Naive thymus-derived CD8-positive, alpha-beta T cell (primary cell): ENCODE measurements at regions not wholly inside any gene's neighbourhood (a gene's known extent, or its start where the extent isn't known, plus 50 kb on each side); places are given as distances from the start of the nearest gene placed in this dataset.
"Not testable (repeated sequence)": the region's sequence is repeated elsewhere in the genome, so short reads cannot be mapped to it uniquely, and the experiment has no call there.

Experiments used
- ATAC-seq, 2 donors: fragments of 150-1000 bp; cut with Tn5 transposase in 1 of 2; sonication (Bioruptor Pico), chemical (Tn5 transposase) in 1 of 2; 1 replicate in 1 of 2; 2 replicates in 1 of 2; pipeline ENCODE4 v1.10.0; 2021; ENCODE audit warnings: mild to moderate bottlenecking in 2 of 2, moderate library complexity in 2 of 2
- POLR2A ChIA-PET: fragments of 350-600 bp; sonication (Branson Sonifier 250); formaldehyde crosslinking; loops from one replicate; lab custom pipeline; 2021; ENCODE audit warnings: antibody characterized with exemption; lab: Charles Lee
- DNase-seq, 10 donors: peaks; one replicate each; pipeline versions ENCODE4 v3.0.0 to v3.0.0-alpha.2; 2020 to 2022
- H3K27ac Mint-ChIP-seq, 10 donors: one replicate each; pipeline ENCODE4 v1.8.0; 2020 to 2022; ENCODE audit warnings: mild to moderate bottlenecking in 10 of 10, mixed read lengths in 10 of 10, moderate library complexity in 4 of 10, inconsistent platforms in 1 of 10
- H3K27me3 Mint-ChIP-seq, 5 donors: one replicate each; pipeline ENCODE4 v1.8.0; 2021 to 2022; ENCODE audit warnings: mixed read lengths in 5 of 5
- H3K36me3 Mint-ChIP-seq, 3 donors: one replicate each; pipeline ENCODE4 v1.8.0; 2020 to 2022; ENCODE audit warnings: mixed read lengths in 3 of 3, mild to moderate bottlenecking in 2 of 3, inconsistent platforms in 1 of 3
- H3K4me1 Mint-ChIP-seq, 4 donors: one replicate each; pipeline ENCODE4 v1.8.0; 2021 to 2022; ENCODE audit warnings: mixed read lengths in 4 of 4
- H3K4me3 Mint-ChIP-seq, 10 donors: one replicate each; pipeline ENCODE4 v1.8.0; 2020 to 2022; ENCODE audit warnings: mild to moderate bottlenecking in 10 of 10, mixed read lengths in 10 of 10, moderate library complexity in 6 of 10, inconsistent platforms in 1 of 10
- H3K9me3 Mint-ChIP-seq, 9 donors: one replicate each; pipeline ENCODE4 v1.8.0; 2020 to 2022; ENCODE audit warnings: mixed read lengths in 9 of 9, mild to moderate bottlenecking in 3 of 9, inconsistent platforms in 1 of 9, moderate library complexity in 1 of 9

GRCh38 chrX:14344172-14344940, 185.0 kb upstream of the GLRA2 start:
- POLR2A ChIA-PET: no interaction called here
- Mint-ChIP-seq H3K4me3 (no peak overlapping the region), H3K9me3 (peaks cover 0 to 24% (median 5%) of the 10 kb centered on the region in 9 donors), H3K4me1 (no peaks in the 10 kb centered on the region), H3K27me3 (peaks cover 0 to 4% (median 0%) of the 10 kb centered on the region in 5 donors), H3K36me3 (no peaks in the 10 kb centered on the region), H3K27ac (no peak overlapping the region)
- ATAC-seq: no peak
- DNase-seq: no peak

GRCh38 chrX:14309431-14309830, 219.9 kb upstream of the GLRA2 start:
- ATAC-seq: no peak
- POLR2A ChIA-PET: no interaction called here
- Mint-ChIP-seq H3K9me3 (peaks cover 0 to 9% (median 5%) of the 10 kb centered on the region in 9 donors), H3K4me1 (no peaks in the 10 kb centered on the region), H3K27ac (no peak overlapping the region), H3K27me3 (peaks cover 0 to 2% (median 0%) of the 10 kb centered on the region in 5 donors), H3K4me3 (no peak overlapping the region), H3K36me3 (no peaks in the 10 kb centered on the region)
- DNase-seq: no peak

- POLR2A ChIA-PET, DNase-seq, H3K4me3 Mint-ChIP-seq, H3K4me1 Mint-ChIP-seq, ATAC-seq, H3K9me3 Mint-ChIP-seq, H3K36me3 Mint-ChIP-seq, H3K27ac Mint-ChIP-seq, H3K27me3 Mint-ChIP-seq: not testable (repeated sequence)
Measured at GRCh38 chrX:14308976-14309375, 220.4 kb upstream of the GLRA2 start.

- Mint-ChIP-seq H3K4me3 (no peak overlapping the region), H3K27me3 (no peaks in the 10 kb centered on the region), H3K36me3 (no peaks in the 10 kb centered on the region), H3K27ac (no peak overlapping the region), H3K9me3 (peaks cover 0 to 3% (median 0%) of the 10 kb centered on the region in 9 donors), H3K4me1 (no peaks in the 10 kb centered on the region)
- no peak for DNase-seq
- ATAC-seq: no peak
- POLR2A ChIA-PET: no interaction called here
Measured at GRCh38 chrX:14303891-14304290, 225.4 kb upstream of the GLRA2 start.

- H3K4me3 Mint-ChIP-seq, H3K36me3 Mint-ChIP-seq, H3K9me3 Mint-ChIP-seq, H3K4me1 Mint-ChIP-seq, POLR2A ChIA-PET, ATAC-seq, H3K27me3 Mint-ChIP-seq, H3K27ac Mint-ChIP-seq, DNase-seq: not testable (repeated sequence)
Measured at GRCh38 chrX:14302561-14302960, 226.8 kb upstream of the GLRA2 start.

GRCh38 chrX:14300376-14300775, 229.0 kb upstream of the GLRA2 start:
- Mint-ChIP-seq H3K36me3 (peaks cover 0 to 2% (median 0%) of the 10 kb centered on the region in 3 donors), H3K4me1 (no peaks in the 10 kb centered on the region), H3K4me3 (no peak overlapping the region), H3K9me3 (peaks cover 0 to 4% (median 0%) of the 10 kb centered on the region in 9 donors), H3K27ac (no peak overlapping the region), H3K27me3 (no peaks in the 10 kb centered on the region)
- DNase-seq: no peak
- ATAC-seq: no peak
- POLR2A ChIA-PET: no interaction called here

GRCh38 chrX:14295426-14295825, 233.9 kb upstream of the GLRA2 start:
- Mint-ChIP-seq H3K27me3 (peaks cover 0 to 1% (median 0%) of the 10 kb centered on the region in 5 donors), H3K27ac (no peak overlapping the region), H3K9me3 (peaks cover 0 to 4% (median under 1%) of the 10 kb centered on the region in 9 donors), H3K36me3 (peaks cover 0 to 8% (median 0%) of the 10 kb centered on the region in 3 donors), H3K4me1 (no peaks in the 10 kb centered on the region), H3K4me3 (no peak overlapping the region)
- DNase-seq: no peak
- ATAC-seq: no peak
- POLR2A ChIA-PET: no interaction called here

- DNase-seq (no peak), ATAC-seq (no peak)
- H3K27me3 Mint-ChIP-seq: peaks cover 0 to 3% (median 0%) of the 10 kb centered on the region in 5 donors
- no peak overlapping the region for H3K27ac Mint-ChIP-seq
- H3K9me3 Mint-ChIP-seq: peaks cover 0 to 9% (median 1%) of the 10 kb centered on the region in 9 donors
- no peak overlapping the region for H3K4me3 Mint-ChIP-seq
- peaks cover 0 to 8% (median 0%) of the 10 kb centered on the region in 3 donors for H3K36me3 Mint-ChIP-seq
- H3K4me1 Mint-ChIP-seq: no peaks in the 10 kb centered on the region
- POLR2A ChIA-PET: no interaction called here
Measured at GRCh38 chrX:14291666-14292500, 237.5 kb upstream of the GLRA2 start.

GRCh38 chrX:14290335-14290734, 239.0 kb upstream of the GLRA2 start:
- Mint-ChIP-seq H3K27me3 (peaks cover 0 to 3% (median 0%) of the 10 kb centered on the region in 5 donors), H3K4me3 (no peak overlapping the region), H3K4me1 (no peaks in the 10 kb centered on the region), H3K27ac (no peak overlapping the region), H3K36me3 (peaks cover 0 to 7% (median 0%) of the 10 kb centered on the region in 3 donors), H3K9me3 (peaks cover 0 to 9% (median 2%) of the 10 kb centered on the region in 9 donors)
- ATAC-seq (no peak), DNase-seq (no peak)
- POLR2A ChIA-PET: no interaction called here

GRCh38 chrX:14274691-14275090, 245.0 kb upstream of the GEMIN8 start:
- Mint-ChIP-seq H3K27ac (no peak overlapping the region), H3K36me3 (peaks cover 0 to 5% (median 0%) of the 10 kb centered on the region in 3 donors), H3K27me3 (peaks cover 0 to 8% (median 0%) of the 10 kb centered on the region in 5 donors), H3K4me1 (no peaks in the 10 kb centered on the region), H3K9me3 (peaks cover 0 to 26% (median 0%) of the 10 kb centered on the region in 9 donors), H3K4me3 (no peak overlapping the region)
- POLR2A ChIA-PET: no interaction called here
- DNase-seq: no peak
- no peak for ATAC-seq

- ATAC-seq: no peak
- Mint-ChIP-seq H3K9me3 (peaks cover 0 to 10% (median 3%) of the 10 kb centered on the region in 9 donors), H3K27ac (no peak overlapping the region), H3K4me1 (no peaks in the 10 kb centered on the region), H3K4me3 (no peak overlapping the region), H3K27me3 (peaks cover 0 to 8% (median 0%) of the 10 kb centered on the region in 5 donors), H3K36me3 (no peaks in the 10 kb centered on the region)
- POLR2A ChIA-PET: no interaction called here
- DNase-seq: no peak
Measured at GRCh38 chrX:14267216-14267615, 237.5 kb upstream of the GEMIN8 start.

- Mint-ChIP-seq H3K9me3 (peaks cover 0 to 11% (median 3%) of the 10 kb centered on the region in 9 donors), H3K27ac (no peak overlapping the region), H3K4me3 (no peak overlapping the region), H3K36me3 (no peaks in the 10 kb centered on the region), H3K4me1 (no peaks in the 10 kb centered on the region), H3K27me3 (peaks cover 0 to 8% (median 0%) of the 10 kb centered on the region in 5 donors)
- DNase-seq (no peak), ATAC-seq (no peak)
- POLR2A ChIA-PET: no interaction called here
Measured at GRCh38 chrX:14266705-14267104, 237.0 kb upstream of the GEMIN8 start.

- H3K27ac Mint-ChIP-seq: no peak overlapping the region
- POLR2A ChIA-PET: no interaction called here
- H3K4me3 Mint-ChIP-seq: no peak overlapping the region
- H3K4me1 Mint-ChIP-seq: no peaks in the 10 kb centered on the region
- peaks cover 0 to 8% (median 0%) of the 10 kb centered on the region in 5 donors for H3K27me3 Mint-ChIP-seq
- no peak for DNase-seq
- peaks cover 0 to 5% (median 0%) of the 10 kb centered on the region in 9 donors for H3K9me3 Mint-ChIP-seq
- H3K36me3 Mint-ChIP-seq: peaks cover 0 to 3% (median 0%) of the 10 kb centered on the region in 3 donors
- ATAC-seq: no peak
Measured at GRCh38 chrX:14243823-14244222, 214.1 kb upstream of the GEMIN8 start.
